ENCODE measurements at regions not wholly inside any gene's neighbourhood (a gene's known extent, or its start where the extent isn't known, plus 50 kb on each side); places are given as distances from the start of the nearest gene placed in this dataset.

DNA sequence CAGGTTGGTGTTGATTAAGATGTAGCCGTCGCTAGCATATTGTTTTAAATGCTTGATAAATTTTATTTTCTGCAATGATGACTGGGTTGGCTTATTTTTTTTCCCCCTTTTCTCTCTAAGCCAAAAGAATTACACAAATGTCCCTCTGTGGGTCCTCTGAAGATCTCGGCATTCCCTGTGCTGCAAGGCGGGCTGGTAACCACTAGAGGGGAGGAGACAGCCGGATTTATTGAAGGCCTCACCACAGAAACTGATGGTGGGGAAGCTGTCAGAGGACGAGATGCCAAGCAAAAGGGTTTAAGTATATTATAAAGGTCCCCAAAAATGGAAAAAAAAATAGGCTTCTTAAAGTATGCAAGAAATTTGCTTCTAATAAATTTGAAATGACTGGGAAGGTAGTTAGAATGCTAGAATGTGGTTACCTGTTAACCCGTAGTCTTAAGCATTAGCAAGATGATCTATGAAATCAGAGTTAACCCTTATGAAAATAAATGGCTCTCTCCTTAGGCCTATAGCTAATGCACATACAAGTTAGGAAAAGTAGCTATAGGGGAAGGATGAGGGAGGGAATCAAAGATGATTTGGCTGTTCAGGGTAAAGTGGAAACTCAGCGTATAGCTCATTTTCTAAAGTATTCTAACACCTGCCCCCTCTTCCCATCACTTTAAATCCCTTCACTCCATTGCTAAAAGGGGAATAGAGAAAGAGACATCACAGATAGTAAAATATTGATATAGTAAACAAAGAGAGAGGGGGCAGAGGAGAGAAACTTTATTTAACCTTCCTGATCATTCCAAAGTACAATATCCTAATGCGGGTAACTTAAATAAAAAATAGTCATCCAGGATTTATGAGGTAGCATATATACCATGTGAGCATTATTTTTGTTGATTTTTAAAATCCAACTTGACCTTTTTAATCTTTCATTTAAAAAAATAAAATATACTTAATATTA is 894.5 kb upstream of the POU3F3 start:
- peak; percentile 2 for DNase-seq (ENCODE audit: low read depth)
- H3K4me3 ChIP-seq (ENCODE audit: low read length) = no peak overlapping the region
- TF ChIP-seq, protein P1, sequence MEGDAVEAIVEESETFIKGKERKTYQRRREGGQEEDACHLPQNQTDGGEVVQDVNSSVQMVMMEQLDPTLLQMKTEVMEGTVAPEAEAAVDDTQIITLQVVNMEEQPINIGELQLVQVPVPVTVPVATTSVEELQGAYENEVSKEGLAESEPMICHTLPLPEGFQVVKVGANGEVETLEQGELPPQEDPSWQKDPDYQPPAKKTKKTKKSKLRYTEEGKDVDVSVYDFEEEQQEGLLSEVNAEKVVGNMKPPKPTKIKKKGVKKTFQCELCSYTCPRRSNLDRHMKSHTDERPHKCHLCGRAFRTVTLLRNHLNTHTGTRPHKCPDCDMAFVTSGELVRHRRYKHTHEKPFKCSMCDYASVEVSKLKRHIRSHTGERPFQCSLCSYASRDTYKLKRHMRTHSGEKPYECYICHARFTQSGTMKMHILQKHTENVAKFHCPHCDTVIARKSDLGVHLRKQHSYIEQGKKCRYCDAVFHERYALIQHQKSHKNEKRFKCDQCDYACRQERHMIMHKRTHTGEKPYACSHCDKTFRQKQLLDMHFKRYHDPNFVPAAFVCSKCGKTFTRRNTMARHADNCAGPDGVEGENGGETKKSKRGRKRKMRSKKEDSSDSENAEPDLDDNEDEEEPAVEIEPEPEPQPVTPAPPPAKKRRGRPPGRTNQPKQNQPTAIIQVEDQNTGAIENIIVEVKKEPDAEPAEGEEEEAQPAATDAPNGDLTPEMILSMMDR (conservative IDR thresholded peaks at IDR 0.05; ENCODE audit: low read depth, low read length) = peak; percentile 93

DNA sequence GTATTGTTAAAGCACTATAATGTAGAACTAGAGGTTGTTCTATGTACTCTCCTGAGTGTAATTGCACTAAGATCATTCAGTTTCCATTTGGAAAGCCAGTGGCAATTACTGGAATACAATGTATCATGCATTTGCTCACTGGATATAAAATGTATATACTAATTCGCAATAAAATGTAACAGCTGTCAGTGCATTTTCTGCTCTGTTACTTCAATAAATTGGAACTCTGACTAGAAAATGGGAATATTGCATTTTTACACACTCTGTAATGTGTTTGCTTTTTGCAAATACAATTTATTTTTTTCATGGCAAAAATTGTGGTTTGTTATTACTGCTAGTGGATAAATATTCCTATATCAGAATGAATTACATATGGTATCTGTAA is 893.8 kb upstream of the POU3F3 start:
- DNase-seq (ENCODE audit: low read depth) = no peak
- no peak overlapping the region for H3K4me3 ChIP-seq (ENCODE audit: low read length)
- TF ChIP-seq, protein P1 (conservative IDR thresholded peaks at IDR 0.05; ENCODE audit: low read depth, low read length) = no peak

DNA sequence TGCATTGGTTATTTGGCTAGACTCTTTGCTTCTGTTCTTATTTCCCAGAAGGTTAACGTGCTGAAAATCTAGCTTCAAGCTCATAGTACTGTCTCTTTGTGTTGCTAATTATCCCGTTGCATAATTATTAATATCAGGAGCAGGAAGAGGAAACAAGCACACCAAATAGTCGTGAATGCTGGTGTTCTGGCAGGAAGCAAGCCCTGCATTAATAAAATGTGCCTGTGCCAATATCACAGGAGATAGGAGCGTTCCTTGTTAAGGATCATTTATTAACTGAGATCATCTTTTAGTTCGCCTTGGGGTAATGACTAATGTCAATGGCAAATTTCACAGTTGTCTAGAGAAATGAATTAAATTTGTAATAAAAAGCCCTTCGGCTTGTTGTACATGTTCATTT is 893.0 kb upstream of the POU3F3 start:
- no peak overlapping the region for H3K4me3 ChIP-seq (ENCODE audit: low read length)
- DNase-seq (ENCODE audit: low read depth) = no peak
- TF ChIP-seq, protein P1 (conservative IDR thresholded peaks at IDR 0.05; ENCODE audit: low read depth, low read length) = no peak

DNA sequence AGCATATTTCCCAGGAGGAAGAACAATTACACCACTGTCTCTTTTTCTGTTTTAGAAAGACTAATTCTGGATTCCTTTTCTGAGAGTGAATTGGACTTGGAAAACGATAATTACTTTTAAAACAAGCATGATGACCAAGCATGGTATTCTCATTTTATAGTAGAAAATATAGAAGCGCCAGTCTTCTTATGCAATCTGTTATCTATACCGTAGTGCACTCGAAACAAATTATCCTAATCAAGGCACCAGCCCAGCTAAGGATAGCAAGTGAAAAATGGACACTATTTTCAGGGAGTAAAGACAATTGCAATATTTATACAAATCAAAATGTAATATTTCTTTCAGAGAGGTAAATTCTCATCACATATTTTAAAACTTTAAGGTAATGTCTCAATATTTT is 892.1 kb upstream of the POU3F3 start:
- DNase-seq (ENCODE audit: low read depth) = no peak
- TF ChIP-seq, protein P1 (conservative IDR thresholded peaks at IDR 0.05; ENCODE audit: low read depth, low read length) = no peak
- H3K4me3 ChIP-seq (ENCODE audit: low read length) = no peak overlapping the region

DNA sequence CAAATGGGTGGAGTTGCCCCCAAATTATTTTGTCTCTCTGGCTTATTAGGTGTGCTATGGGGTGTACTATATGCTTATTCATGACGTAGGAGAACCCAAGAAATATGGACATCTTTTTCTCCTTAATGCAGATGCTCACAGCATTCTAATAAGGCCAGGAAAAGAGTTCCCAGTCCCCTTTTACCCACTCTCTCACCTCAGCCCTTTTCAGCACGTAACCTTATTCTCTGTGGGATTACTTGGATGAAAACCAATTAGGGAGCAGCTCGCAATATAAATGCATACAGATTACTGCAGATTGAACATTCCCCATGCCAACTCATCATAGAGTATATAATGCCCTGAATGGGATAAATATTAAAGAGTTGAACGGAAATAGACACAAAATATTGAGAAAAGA is 891.2 kb upstream of the POU3F3 start:
- no peak overlapping the region for H3K4me3 ChIP-seq (ENCODE audit: low read length)
- DNase-seq (ENCODE audit: low read depth) = no peak
- TF ChIP-seq, protein P1 (conservative IDR thresholded peaks at IDR 0.05; ENCODE audit: low read depth, low read length) = no peak

DNA sequence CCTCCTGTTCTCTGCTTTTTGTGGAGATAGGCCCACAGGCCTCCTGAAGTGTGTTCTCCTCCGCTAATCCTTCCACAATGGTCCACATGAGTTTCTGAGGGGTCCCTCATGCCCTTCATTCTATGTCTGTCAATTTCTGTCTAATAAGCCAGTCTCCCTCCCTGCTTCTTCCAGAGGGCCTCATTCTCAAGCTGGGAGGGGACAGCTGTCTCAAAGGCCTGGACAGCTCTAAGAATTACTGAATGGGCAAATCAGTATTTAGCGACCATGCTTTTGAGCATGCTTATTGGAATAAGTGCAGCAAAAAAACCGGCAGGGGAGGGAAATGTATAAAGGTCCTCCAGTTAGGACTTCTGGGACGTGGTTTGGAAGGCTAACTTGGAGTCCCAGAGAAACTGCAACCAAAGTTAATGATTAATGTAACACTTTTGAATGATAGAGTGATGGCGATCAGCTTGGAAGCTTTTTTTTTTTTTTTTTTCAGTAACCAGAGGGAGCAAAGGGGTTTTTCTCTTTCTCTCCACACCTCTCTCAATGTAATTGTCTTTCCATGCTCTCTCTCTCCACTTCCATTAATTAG is 890.7 kb upstream of the POU3F3 start:
- no peak overlapping the region for H3K4me3 ChIP-seq (ENCODE audit: low read length)
- TF ChIP-seq, protein P1 (conservative IDR thresholded peaks at IDR 0.05; ENCODE audit: low read depth, low read length) = no peak
- no peak for DNase-seq (ENCODE audit: low read depth)

DNA sequence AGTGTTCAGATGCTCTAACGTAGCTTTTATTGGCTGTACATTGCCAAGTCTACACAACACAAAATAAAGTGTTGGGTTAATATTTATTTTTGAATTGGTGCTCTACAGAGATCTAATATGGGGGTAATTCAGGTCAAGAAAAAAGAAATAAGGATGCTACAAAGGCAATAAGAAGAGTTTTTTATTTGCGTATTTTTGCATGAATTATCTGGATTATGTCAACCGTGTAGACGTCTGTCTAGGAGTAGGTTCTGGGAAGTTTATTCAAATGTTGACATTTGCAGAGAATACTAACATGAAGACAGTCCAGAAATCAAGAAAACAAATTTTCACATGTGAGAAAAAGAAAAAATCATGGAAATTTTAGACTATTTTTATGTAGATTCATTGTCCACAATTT is 876.7 kb upstream of the POU3F3 start:
- DNase-seq (ENCODE audit: low read depth) = no peak
- TF ChIP-seq, protein P1 (conservative IDR thresholded peaks at IDR 0.05; ENCODE audit: low read depth, low read length) = no peak
- no peak overlapping the region for H3K4me3 ChIP-seq (ENCODE audit: low read length)
